Heart right ventricle (tissue), 16 donors: ENCODE measurements at regions not wholly inside any gene's neighbourhood (a gene's known extent, or its start where the extent isn't known, plus 50 kb on each side); places are given as distances from the start of the nearest gene placed in this dataset.
"Not testable (repeated sequence)": the region's sequence is repeated elsewhere in the genome, so short reads cannot be mapped to it uniquely, and the experiment has no call there.

ENCODE experiments used
- ATAC-seq, 8 donors: fragments of 200-7000 bp; cut with Tn5 transposase; one replicate each; pipeline ENCODE4 v1.9.1; 2020; ENCODE audit warnings: mild to moderate bottlenecking in 8 of 8, moderate library complexity in 8 of 8, moderate number of reproducible peaks in 1 of 8
- DNase-seq, 2 donors: peaks; one replicate each; pipeline ENCODE4 v3.0.0-alpha.2; 2020
- H3K27ac ChIP-seq, 10 donors: fragments of 200-600 bp; sonication (generic) in 2 of 10; one replicate each; pipeline versions ENCODE4 v1.5.0 to v1.8.0; 2020 to 2022; ENCODE audit warnings: mild to moderate bottlenecking in 3 of 10
- H3K27me3 ChIP-seq, 7 donors: fragments of 200-600 bp; one replicate each; pipeline ENCODE4 v1.8.0; 2021 to 2022; ENCODE audit warnings: mild to moderate bottlenecking in 2 of 7
- H3K36me3 ChIP-seq, 9 donors: fragments of 200-600 bp; sonication (generic) in 1 of 9; one replicate each; pipeline versions ENCODE4 v1.5.0 to v1.8.0; 2020 to 2022; ENCODE audit warnings: mild to moderate bottlenecking in 2 of 9
- H3K4me1 ChIP-seq, 9 donors: fragments of 200-600 bp; sonication (generic) in 1 of 9; one replicate each; pipeline versions ENCODE4 v1.5.0 to v1.8.0; 2020 to 2022; ENCODE audit warnings: mild to moderate bottlenecking in 4 of 9
- H3K4me3 ChIP-seq, 10 donors: fragments of 200-600 bp; sonication (generic) in 2 of 10; one replicate each; pipeline versions ENCODE4 v1.5.0 to v1.8.0; 2020 to 2022; ENCODE audit warnings: mild to moderate bottlenecking in 7 of 10, moderate library complexity in 2 of 10
- H3K9me3 ChIP-seq, 11 donors: fragments of 200-600 bp in 10 of 11; sonication (generic) in 2 of 11; one replicate each; pipeline versions ENCODE4 v1.5.0 to v1.8.0; 2013 to 2022; ENCODE audit warnings: mild to moderate bottlenecking in 2 of 11, control low read depth in 1 of 11, moderate library complexity in 1 of 11
- WGBS, 2 donors: extraction: QIAGEN DNeasy Blood & Tissue Kit; methylation state at CpG; one replicate each; pipeline ENCODE4 v1.1.7; 2013; ENCODE audit warnings: inconsistent platforms in 1 of 2; 5-methylcytosine and 5-hydroxymethylcytosine counted together
- intact Hi-C, 10 donors: fragments of 100-400 bp; cut with DNase I; formaldehyde crosslinking; loops; one replicate each; pipeline versions ENCODE4 v1.11.1 to v1.14.2; 2022
- TF ChIP-seq, protein P1 (sequence below), 9 donors: fragments of 200-600 bp; sonication (generic) in 2 of 9; IDR thresholded peaks; one replicate each; pipeline versions ENCODE4 v1.5.0 to v1.8.0; 2021 to 2022; ENCODE audit warnings: antibody characterized with exemption in 9 of 9, mild to moderate bottlenecking in 5 of 9, moderate library complexity in 1 of 9
- donor health status: Arrhythmogenic right ventricular cardiomyopathy.
- donor health status: ischemic (EF 13 %, LVEDD 7.1; RV severe dilation, severe dysfunction).
- donor health status: healthy with polysubstance abuse.
- donor health status: DM: no; HTN: yes; CAD: no.
- donor health status: DM: no; HTN: no; CAD: no.
- donor health status: ischemic (EF 25% LVEDD 6.9; RV normal size, moderate dysfunction).
- donor health status: ischemic (EF 25% LVEDD 5.7; RV mildly dilated, moderate dysfunction).
- donor health status: healthy.
- donor health status: DM: yes; HTN: yes; CAD: no.
- donor health status: Ischemic cardiomyopathy.
- donor health status: ischemic (EF 35%, LVEDD 5.7; RV mildly dilated, moderate dysfunction).
- donor health status: nonischemic (EF 11% LVEDD 7.7; RV severe dilation, severe dysfunction).
- donor health status: DM: yes; HTN: yes; CAD: no.
- donor health status: PGD.
- donor health status: ischemic (EF 29% LVEDD 5.4; RV normal size, mild dysfunction).
- donor health status: nonischemic (EF 23%, LVEDD 6.1; RV moderate dilation, normal function).

DNA sequence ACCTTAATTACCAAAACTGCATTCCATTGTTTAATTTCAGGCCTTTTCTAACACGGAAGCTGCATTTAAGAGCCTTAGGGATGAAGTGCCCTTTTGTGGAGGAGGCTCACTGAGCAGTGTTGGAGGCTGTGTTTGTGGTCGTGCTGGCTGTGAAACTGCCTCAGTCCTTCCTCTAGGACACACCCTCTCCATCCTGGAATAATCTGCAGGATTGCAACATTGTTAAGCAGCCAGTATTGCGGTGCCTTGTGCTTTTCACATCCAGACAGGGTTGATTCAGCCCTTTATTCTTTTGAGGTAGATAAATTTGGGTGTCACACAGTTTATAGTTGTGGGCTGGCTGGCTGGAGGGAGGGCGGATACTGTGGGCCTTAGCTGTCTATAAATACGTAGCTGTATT is 141.6 kb downstream of the CDRT15L2 start:
- ATAC-seq (no peak), DNase-seq (no peak)
- TF ChIP-seq, protein P1, sequence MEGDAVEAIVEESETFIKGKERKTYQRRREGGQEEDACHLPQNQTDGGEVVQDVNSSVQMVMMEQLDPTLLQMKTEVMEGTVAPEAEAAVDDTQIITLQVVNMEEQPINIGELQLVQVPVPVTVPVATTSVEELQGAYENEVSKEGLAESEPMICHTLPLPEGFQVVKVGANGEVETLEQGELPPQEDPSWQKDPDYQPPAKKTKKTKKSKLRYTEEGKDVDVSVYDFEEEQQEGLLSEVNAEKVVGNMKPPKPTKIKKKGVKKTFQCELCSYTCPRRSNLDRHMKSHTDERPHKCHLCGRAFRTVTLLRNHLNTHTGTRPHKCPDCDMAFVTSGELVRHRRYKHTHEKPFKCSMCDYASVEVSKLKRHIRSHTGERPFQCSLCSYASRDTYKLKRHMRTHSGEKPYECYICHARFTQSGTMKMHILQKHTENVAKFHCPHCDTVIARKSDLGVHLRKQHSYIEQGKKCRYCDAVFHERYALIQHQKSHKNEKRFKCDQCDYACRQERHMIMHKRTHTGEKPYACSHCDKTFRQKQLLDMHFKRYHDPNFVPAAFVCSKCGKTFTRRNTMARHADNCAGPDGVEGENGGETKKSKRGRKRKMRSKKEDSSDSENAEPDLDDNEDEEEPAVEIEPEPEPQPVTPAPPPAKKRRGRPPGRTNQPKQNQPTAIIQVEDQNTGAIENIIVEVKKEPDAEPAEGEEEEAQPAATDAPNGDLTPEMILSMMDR (IDR thresholded peaks at IDR 0.05), result no peak
- Histone ChIP-seq H3K36me3 (no peaks in the 10 kb centered on the region), H3K4me3 (no peak overlapping the region), H3K9me3 (peaks cover 0 to 13% (median 0%) of the 10 kb centered on the region in 11 donors), H3K27ac (no peak overlapping the region), H3K4me1 (no peaks in the 10 kb centered on the region), H3K27me3 (peaks cover 0 to 12% (median 0%) of the 10 kb centered on the region in 7 donors)
- intact Hi-C loops, result no loop called here
- WGBS, 2 donors, result 65 to 68% methylated on average over 5 of the region's 5 CpGs

DNA sequence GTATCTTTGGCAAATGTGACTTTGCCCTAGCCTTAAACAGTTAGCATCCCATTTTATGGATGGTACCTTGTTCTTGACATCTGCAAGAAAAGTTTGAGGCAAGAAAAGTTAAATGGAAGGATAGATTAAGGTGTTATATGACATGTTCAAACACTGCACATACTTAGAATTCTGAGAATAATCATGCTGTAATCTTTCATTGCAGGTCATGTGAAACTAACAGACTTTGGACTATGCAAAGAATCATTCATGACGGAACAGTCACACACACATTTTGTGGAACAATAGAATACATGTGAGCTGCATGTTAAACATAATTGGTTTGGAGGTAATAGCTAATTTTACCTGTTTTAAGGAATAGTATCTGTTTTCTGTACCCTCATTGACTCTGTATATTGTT is 144.9 kb downstream of the CDRT15L2 start:
- peaks cover 0 to 27% (median 0%) of the 10 kb centered on the region in 7 donors for H3K27me3 ChIP-seq
- H3K27ac ChIP-seq, H3K4me1 ChIP-seq, H3K36me3 ChIP-seq, DNase-seq, H3K4me3 ChIP-seq, intact Hi-C loops, ATAC-seq, H3K9me3 ChIP-seq: not testable (repeated sequence)
- 86 to 93% methylated on average over 1 of the region's 1 CpG for WGBS, 2 donors

DNA sequence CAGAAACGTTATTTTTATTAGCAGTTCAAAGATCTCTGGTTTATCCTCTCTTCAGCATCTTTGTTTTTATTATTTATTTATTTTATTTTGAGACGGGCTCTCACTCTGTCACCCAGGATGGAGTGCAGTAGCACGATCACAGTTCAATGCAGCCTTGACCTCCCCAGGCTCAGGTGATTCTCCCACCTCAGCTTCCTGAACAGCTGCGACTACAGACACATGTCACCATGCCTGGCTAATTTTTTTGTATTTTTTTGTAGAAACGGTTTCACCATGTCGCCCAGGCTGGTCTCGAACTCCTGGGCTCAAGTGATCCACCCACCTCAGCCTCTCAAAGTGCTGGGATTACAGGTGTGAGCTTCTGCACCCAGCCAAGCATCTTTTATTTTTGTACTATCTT is 147.7 kb downstream of the CDRT15L2 start:
- 82 to 84% methylated on average over 7 of the region's 7 CpGs for WGBS, 2 donors
- H3K27ac ChIP-seq, H3K9me3 ChIP-seq, ATAC-seq, intact Hi-C loops, DNase-seq, H3K4me1 ChIP-seq, H3K4me3 ChIP-seq, H3K36me3 ChIP-seq: not testable (repeated sequence)
- peaks cover 0 to 27% (median 3%) of the 10 kb centered on the region in 7 donors for H3K27me3 ChIP-seq

DNA sequence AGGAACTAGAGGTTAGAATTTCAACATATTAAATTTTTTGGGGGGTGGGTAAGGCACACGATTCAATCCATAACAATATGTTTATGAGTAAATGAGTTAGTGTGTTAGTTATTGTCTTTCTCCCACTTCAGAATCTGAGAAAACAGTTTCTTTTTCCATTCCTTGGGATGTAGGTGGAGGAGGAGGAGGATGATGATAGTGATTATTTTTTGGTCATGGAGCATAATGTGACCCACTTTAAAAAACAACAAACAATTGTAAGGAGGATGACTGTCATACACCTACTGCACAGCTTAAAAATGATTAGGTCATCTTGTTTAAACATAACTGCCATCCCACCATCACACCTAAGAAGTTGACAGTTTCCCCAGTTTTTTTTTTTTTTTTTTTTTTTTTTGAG is 148.7 kb downstream of the CDRT15L2 start:
- H3K27me3 ChIP-seq, result peaks cover 0 to 27% (median 3%) of the 10 kb centered on the region in 7 donors
- TF ChIP-seq, protein P1 (IDR thresholded peaks at IDR 0.05), result no peak
- no peaks in the 10 kb centered on the region for H3K4me1 ChIP-seq
- no peak for DNase-seq
- no peak overlapping the region for H3K27ac ChIP-seq
- no peak overlapping the region for H3K4me3 ChIP-seq
- 72 to 88% methylated on average over 1 of the region's 1 CpG for WGBS, 2 donors
- intact Hi-C loops, result no loop called here
- H3K9me3 ChIP-seq, result no peaks in the 10 kb centered on the region
- no peak for ATAC-seq
- no peaks in the 10 kb centered on the region for H3K36me3 ChIP-seq

DNA sequence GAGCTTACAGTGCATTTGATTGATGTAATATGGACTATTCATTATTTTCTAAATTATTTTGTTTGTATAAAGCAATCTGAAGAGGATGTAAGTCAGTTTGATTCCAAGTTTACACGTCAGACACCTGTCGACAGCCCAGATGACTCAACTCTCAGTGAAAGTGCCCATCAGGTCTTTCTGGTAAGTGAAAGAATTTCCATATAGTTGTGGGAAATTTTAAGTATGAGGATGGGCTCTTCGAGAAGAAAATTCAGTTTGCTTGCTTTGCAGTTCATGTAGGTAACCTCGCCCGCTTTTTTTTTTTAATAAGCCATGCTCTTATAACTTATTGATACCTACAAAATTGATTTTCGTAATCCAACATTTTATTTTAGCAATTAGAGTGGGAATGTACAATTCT is 151.6 kb downstream of the CDRT15L2 start:
- intact Hi-C loops, H3K4me1 ChIP-seq, H3K27ac ChIP-seq, H3K36me3 ChIP-seq, ATAC-seq, DNase-seq, H3K9me3 ChIP-seq, H3K4me3 ChIP-seq: not testable (repeated sequence)
- H3K27me3 ChIP-seq, result peaks cover 0 to 20% (median 3%) of the 10 kb centered on the region in 7 donors
- 76 to 79% methylated on average over 6 of the region's 6 CpGs for WGBS, 2 donors

DNA sequence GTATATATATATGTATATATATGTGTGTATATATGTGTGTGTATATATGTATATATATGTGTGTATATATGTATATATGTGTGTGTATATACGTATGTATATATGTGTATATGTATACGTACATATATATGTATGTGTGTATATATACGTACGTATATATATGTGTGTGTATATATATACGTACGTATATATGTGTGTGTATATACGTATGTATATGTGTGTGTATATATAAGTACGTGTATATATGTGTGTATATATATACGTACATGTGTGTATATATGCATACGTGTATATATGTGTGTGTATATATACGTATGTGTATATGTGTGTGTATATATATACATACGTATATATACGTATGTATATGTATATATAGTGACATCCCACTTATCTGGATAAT is 154.4 kb downstream of the CDRT15L2 start:
- intact Hi-C loops, result no loop called here
- peaks cover 0 to 15% (median 3%) of the 10 kb centered on the region in 7 donors for H3K27me3 ChIP-seq
- no peaks in the 10 kb centered on the region for H3K4me1 ChIP-seq
- no peak overlapping the region for H3K4me3 ChIP-seq
- no peak overlapping the region for H3K27ac ChIP-seq
- ATAC-seq (no peak), DNase-seq (no peak)
- 89% methylated on average over 13 of the region's 13 CpGs for WGBS, 2 donors
- no peaks in the 10 kb centered on the region for H3K36me3 ChIP-seq
- H3K9me3 ChIP-seq, result no peaks in the 10 kb centered on the region
- TF ChIP-seq, protein P1 (IDR thresholded peaks at IDR 0.05), result no peak
